Trophoblast cell (in vitro differentiated cells and primary cell): ENCODE measurements at regions not wholly inside any gene's neighbourhood (a gene's known extent, or its start where the extent isn't known, plus 50 kb on each side); places are given as distances from the start of the nearest gene placed in this dataset.

ENCODE experiments used
- DNase-seq, 2 donors: peaks; one replicate each; pipeline ENCODE4 v3.0.0-alpha.2; 2016
- H2AFZ ChIP-seq: 2 replicates; pipeline ENCODE4 v1.6.1; 2013; ENCODE audit warnings: low read length, moderate library complexity, mild to moderate bottlenecking; ENCODE audit not compliant: insufficient read depth, poor library complexity
- H2AK5ac ChIP-seq: 2 replicates; pipeline ENCODE4 v1.6.1; 2013; ENCODE audit warnings: mild to moderate bottlenecking, low read length
- H2BK120ac ChIP-seq: 2 replicates; pipeline ENCODE4 v1.6.1; 2013; ENCODE audit warnings: low read length, mild to moderate bottlenecking, moderate library complexity; ENCODE audit not compliant: insufficient read depth, poor library complexity
- H2BK12ac ChIP-seq: 2 replicates; pipeline ENCODE4 v1.6.1; 2013; ENCODE audit warnings: mild to moderate bottlenecking, low read length, moderate library complexity
- H2BK5ac ChIP-seq: 2 replicates; pipeline ENCODE4 v1.6.1; 2013; ENCODE audit warnings: low read length, low read depth, moderate library complexity, mild to moderate bottlenecking; ENCODE audit not compliant: poor library complexity
- H3K14ac ChIP-seq: 2 replicates; pipeline ENCODE4 v1.6.1; 2013; ENCODE audit warnings: mild to moderate bottlenecking, low read length
- H3K18ac ChIP-seq: 2 replicates; pipeline ENCODE4 v1.6.1; 2013; ENCODE audit warnings: mild to moderate bottlenecking, low read length
- H3K23ac ChIP-seq: 2 replicates; pipeline ENCODE4 v1.6.1; 2013; ENCODE audit warnings: low read length
- H3K27ac ChIP-seq: 2 replicates; pipeline ENCODE4 v1.5.1; 2013; ENCODE audit warnings: low read depth, mild to moderate bottlenecking, inconsistent platforms, low read length, moderate library complexity
- H3K27me3 ChIP-seq: 2 replicates; pipeline ENCODE4 v1.6.1; 2013; ENCODE audit warnings: inconsistent platforms, mild to moderate bottlenecking, low read length, moderate library complexity; ENCODE audit not compliant: insufficient read depth
- H3K36me3 ChIP-seq, 2 experiments: 1 replicate in 1 of 2; 2 replicates in 1 of 2; pipeline ENCODE4 v1.6.1; 2013; ENCODE audit warnings: low read length in 2 of 2, mild to moderate bottlenecking in 2 of 2, moderate library complexity in 1 of 2; ENCODE audit not compliant: insufficient read depth in 2 of 2, control insufficient read depth in 1 of 2
- H3K4ac ChIP-seq: 2 replicates; pipeline ENCODE4 v1.6.1; 2013; ENCODE audit warnings: low read depth, mild to moderate bottlenecking, low read length, moderate library complexity
- H3K4me1 ChIP-seq, 2 experiments: 1 replicate in 1 of 2; 2 replicates in 1 of 2; pipeline ENCODE4 v1.6.1; 2013; ENCODE audit warnings: low read length in 2 of 2, mild to moderate bottlenecking in 2 of 2, moderate library complexity in 1 of 2; ENCODE audit not compliant: insufficient read depth in 2 of 2, control insufficient read depth in 1 of 2
- H3K4me2 ChIP-seq: 2 replicates; pipeline ENCODE4 v1.6.1; 2013; ENCODE audit warnings: inconsistent platforms, mild to moderate bottlenecking, low read length, moderate library complexity
- H3K4me3 ChIP-seq: 2 replicates; pipeline ENCODE4 v1.5.1; 2013; ENCODE audit warnings: mild to moderate bottlenecking, low read depth, low read length, inconsistent platforms
- H3K79me1 ChIP-seq: one replicate; pipeline ENCODE4 v1.6.1; 2013; ENCODE audit warnings: low read length
- H3K79me2 ChIP-seq: 2 replicates; pipeline ENCODE4 v1.6.1; 2013; ENCODE audit warnings: low read length, mild to moderate bottlenecking; ENCODE audit not compliant: control insufficient read depth, insufficient read depth, poor library complexity
- H3K9ac ChIP-seq: 2 replicates; pipeline ENCODE4 v1.6.1; 2013; ENCODE audit warnings: mild to moderate bottlenecking, low read length
- H3K9me3 ChIP-seq: 2 replicates; pipeline ENCODE4 v1.6.1; 2013; ENCODE audit warnings: low read depth, mild to moderate bottlenecking, control low read depth, inconsistent platforms, low read length; ENCODE audit not compliant: insufficient read depth
- H4K12ac ChIP-seq: 2 replicates; pipeline ENCODE4 v1.6.1; 2013; ENCODE audit warnings: low read depth, mild to moderate bottlenecking, low read length, moderate library complexity
- H4K8ac ChIP-seq: 2 replicates; pipeline ENCODE4 v1.6.1; 2013; ENCODE audit warnings: low read depth, mild to moderate bottlenecking, low read length, moderate library complexity
- H4K91ac ChIP-seq: one replicate; pipeline ENCODE4 v1.6.1; 2013; ENCODE audit warnings: low read depth, mild to moderate bottlenecking, low read length, moderate library complexity
- WGBS: extraction: QIAGEN DNeasy Blood & Tissue Kit; methylation state at CpG from one replicate; pipeline ENCODE4 v1.1.7; 2013; ENCODE audit warnings: missing lambda C conversion rate; ENCODE audit not compliant: insufficient read length, insufficient coverage; ENCODE audit errors: extremely low coverage; 5-methylcytosine and 5-hydroxymethylcytosine counted together

- no CpG with 5 or more reads among the region's 1 CpG for WGBS
- no peaks in the 10 kb centered on the region for H3K4me1 ChIP-seq
- H3K36me3 ChIP-seq: no peaks in the 10 kb centered on the region
- peaks cover 2% of the 10 kb centered on the region for H3K27me3 ChIP-seq
- peaks cover 2% of the 10 kb centered on the region for H3K79me1 ChIP-seq
- no peak overlapping the region for H3K14ac ChIP-seq
- H2BK120ac ChIP-seq: no peak overlapping the region
- no peak overlapping the region for H3K4me2 ChIP-seq
- H2AFZ ChIP-seq: no peak overlapping the region
- H2BK12ac ChIP-seq: no peak overlapping the region
- H3K18ac ChIP-seq: no peak overlapping the region
- H3K9ac ChIP-seq: no peak overlapping the region
- no peak overlapping the region for H4K12ac ChIP-seq
- no peak overlapping the region for H4K8ac ChIP-seq
- DNase-seq: no peak
- no peak overlapping the region for H3K23ac ChIP-seq
- H3K4me3 ChIP-seq: no peak overlapping the region
- H3K4ac ChIP-seq: no peak overlapping the region
- H2BK5ac ChIP-seq: no peak overlapping the region
- H3K79me2 ChIP-seq: no peaks in the 10 kb centered on the region
- H3K27ac ChIP-seq: no peak overlapping the region
- H3K9me3 ChIP-seq: no peaks in the 10 kb centered on the region
- no peak overlapping the region for H2AK5ac ChIP-seq
- no peak overlapping the region for H4K91ac ChIP-seq
Observed at GRCh38 chr20:10779911-10780310, 106.1 kb upstream of the JAG1 start.

GRCh38 chr20:10780901-10781300 is 107.1 kb upstream of the JAG1 start:
- H3K23ac ChIP-seq: no peak overlapping the region

GRCh38 chr20:10781526-10781925 is 107.7 kb upstream of the JAG1 start:
- Histone ChIP-seq H2BK5ac (no peak overlapping the region), H3K36me3 (no peaks in the 10 kb centered on the region), H3K18ac (no peak overlapping the region), H3K27me3 (peaks cover 2% of the 10 kb centered on the region), H3K9ac (no peak overlapping the region), H3K23ac (no peak overlapping the region), H4K12ac (no peak overlapping the region), H3K14ac (no peak overlapping the region), H3K4me2 (no peak overlapping the region), H3K9me3 (no peaks in the 10 kb centered on the region), H3K79me2 (no peaks in the 10 kb centered on the region), H4K8ac (no peak overlapping the region), H2BK12ac (no peak overlapping the region), H2AK5ac (no peak overlapping the region), H3K79me1 (peaks cover 2% of the 10 kb centered on the region), H4K91ac (no peak overlapping the region), H3K4me1 (peaks cover 0 to 4% of the 10 kb centered on the region in 2 experiments), H2AFZ (no peak overlapping the region), H3K4ac (no peak overlapping the region), H2BK120ac (no peak overlapping the region), H3K27ac (no peak overlapping the region), H3K4me3 (no peak overlapping the region)
- no CpG with 5 or more reads among the region's 3 CpGs for whole genome bisulfite sequencing
- no peak for DNase-seq

More at GRCh38 chr20:10780901-10781300, 107.1 kb upstream of the JAG1 start:
- H3K9ac ChIP-seq: no peak overlapping the region
- H3K4me2 ChIP-seq: no peak overlapping the region
- no peak overlapping the region for H4K91ac ChIP-seq
- H2BK12ac ChIP-seq: no peak overlapping the region
- no peak overlapping the region for H3K4me3 ChIP-seq
- no peak overlapping the region for H2AFZ ChIP-seq
- no peak overlapping the region for H2BK120ac ChIP-seq
- no peak overlapping the region for H3K4ac ChIP-seq
- H3K79me1 ChIP-seq: peaks cover 2% of the 10 kb centered on the region
- H3K27ac ChIP-seq: no peak overlapping the region
- H3K14ac ChIP-seq: no peak overlapping the region
- H4K12ac ChIP-seq: no peak overlapping the region
- H3K4me1 ChIP-seq: peaks cover 0 to 2% of the 10 kb centered on the region in 2 experiments
- H3K79me2 ChIP-seq: no peaks in the 10 kb centered on the region
- no peak overlapping the region for H2BK5ac ChIP-seq
- H4K8ac ChIP-seq: no peak overlapping the region
- H3K9me3 ChIP-seq: no peaks in the 10 kb centered on the region
- WGBS: no CpG with 5 or more reads among the region's 9 CpGs
- no peaks in the 10 kb centered on the region for H3K36me3 ChIP-seq
- no peak for DNase-seq
- no peak overlapping the region for H3K18ac ChIP-seq
- H2AK5ac ChIP-seq: no peak overlapping the region
- peaks cover 2% of the 10 kb centered on the region for H3K27me3 ChIP-seq

GRCh38 chr20:10783707-10784553 is 110.1 kb upstream of the JAG1 start:
- H2AFZ ChIP-seq: no peak overlapping the region
- no peak overlapping the region for H4K8ac ChIP-seq
- H4K91ac ChIP-seq: no peak overlapping the region
- H2BK5ac ChIP-seq: no peak overlapping the region
- no peak overlapping the region for H3K4ac ChIP-seq
- H3K9ac ChIP-seq: no peak overlapping the region
- peaks cover 0 to 6% of the 10 kb centered on the region in 2 experiments for H3K4me1 ChIP-seq
- no peak overlapping the region for H3K4me2 ChIP-seq
- no CpG with 5 or more reads among the region's 4 CpGs for WGBS
- H3K23ac ChIP-seq: no peak overlapping the region
- H4K12ac ChIP-seq: no peak overlapping the region
- no peak overlapping the region for H2BK12ac ChIP-seq
- H3K18ac ChIP-seq: no peak overlapping the region
- H3K27ac ChIP-seq: no peak overlapping the region
- no peak overlapping the region for H2BK120ac ChIP-seq
- no peaks in the 10 kb centered on the region for H3K79me1 ChIP-seq
- no peak for DNase-seq
- no peak overlapping the region for H2AK5ac ChIP-seq
- no peaks in the 10 kb centered on the region for H3K79me2 ChIP-seq
- no peaks in the 10 kb centered on the region for H3K36me3 ChIP-seq
- no peaks in the 10 kb centered on the region for H3K9me3 ChIP-seq
- H3K4me3 ChIP-seq: no peak overlapping the region
- peaks cover 5% of the 10 kb centered on the region for H3K27me3 ChIP-seq
- H3K14ac ChIP-seq: no peak overlapping the region
